Activated naive CD8-positive, alpha-beta T cell treated with anti-CD3 and anti-CD28 coated beads, Interleukin-2, amount 10 ng/mL, durations not matched to agents 7 days and 5 days (primary cell): ENCODE measurements at regions not wholly inside any gene's neighbourhood (a gene's known extent, or its start where the extent isn't known, plus 50 kb on each side); places are given as distances from the start of the nearest gene placed in this dataset.

Source experiments
- ATAC-seq: fragments of 150-1000 bp; cut with Tn5 transposase; one replicate; pipeline ENCODE4 v1.10.0; 2021; ENCODE audit warnings: low read depth, moderate library complexity
- POLR2A ChIA-PET: fragments of 350-600 bp; sonication (Branson Sonifier 250); formaldehyde crosslinking; loops from one replicate; lab custom pipeline; 2021; ENCODE audit warnings: antibody characterized with exemption; lab: Charles Lee
- DNase-seq: peaks from one replicate; pipeline ENCODE4 v3.0.0; 2021
- H3K27ac Mint-ChIP-seq: one replicate; pipeline ENCODE4 v1.8.0; 2022; ENCODE audit warnings: mild to moderate bottlenecking, mixed read lengths
- H3K27me3 Mint-ChIP-seq: one replicate; pipeline ENCODE4 v1.8.0; 2022; ENCODE audit warnings: mild to moderate bottlenecking, moderate library complexity, mixed read lengths
- H3K36me3 Mint-ChIP-seq: one replicate; pipeline ENCODE4 v1.8.0; 2021; ENCODE audit warnings: mild to moderate bottlenecking, mixed read lengths
- H3K4me1 Mint-ChIP-seq: one replicate; pipeline ENCODE4 v1.8.0; 2021; ENCODE audit warnings: mixed read lengths
- H3K4me3 Mint-ChIP-seq: one replicate; pipeline ENCODE4 v1.8.0; 2022; ENCODE audit warnings: mild to moderate bottlenecking, moderate library complexity, mixed read lengths
- H3K9me3 Mint-ChIP-seq: one replicate; pipeline ENCODE4 v1.8.0; 2021; ENCODE audit warnings: mixed read lengths

DNA sequence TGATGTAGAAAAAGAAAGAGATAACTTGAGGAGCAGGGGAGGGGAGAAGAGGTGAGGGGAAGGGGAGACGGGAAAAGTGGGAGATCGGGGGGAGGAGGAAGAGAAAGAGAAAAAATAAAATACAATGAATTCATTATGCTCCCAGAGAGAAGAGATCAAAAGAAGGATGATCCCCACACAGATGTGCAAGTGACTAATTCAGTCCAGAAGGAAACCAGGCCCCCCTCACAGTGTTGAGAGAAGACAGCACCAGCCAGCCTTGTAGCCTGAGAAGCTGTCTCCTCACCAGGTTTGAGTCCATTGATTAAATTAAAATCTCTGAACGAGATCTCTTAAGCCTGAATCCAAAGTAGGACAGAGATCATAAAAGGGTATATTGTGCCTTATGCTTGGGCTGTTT lies 333.7 kb upstream of the NBEA start:
- Mint-ChIP-seq H3K4me3 (no peak overlapping the region), H3K27ac (no peak overlapping the region), H3K27me3 (no peaks in the 10 kb centered on the region), H3K36me3 (no peaks in the 10 kb centered on the region), H3K9me3 (peaks cover 2% of the 10 kb centered on the region), H3K4me1 (no peaks in the 10 kb centered on the region)
- DNase-seq (no peak), ATAC-seq (no peak)
- POLR2A ChIA-PET, result no interaction called here

DNA sequence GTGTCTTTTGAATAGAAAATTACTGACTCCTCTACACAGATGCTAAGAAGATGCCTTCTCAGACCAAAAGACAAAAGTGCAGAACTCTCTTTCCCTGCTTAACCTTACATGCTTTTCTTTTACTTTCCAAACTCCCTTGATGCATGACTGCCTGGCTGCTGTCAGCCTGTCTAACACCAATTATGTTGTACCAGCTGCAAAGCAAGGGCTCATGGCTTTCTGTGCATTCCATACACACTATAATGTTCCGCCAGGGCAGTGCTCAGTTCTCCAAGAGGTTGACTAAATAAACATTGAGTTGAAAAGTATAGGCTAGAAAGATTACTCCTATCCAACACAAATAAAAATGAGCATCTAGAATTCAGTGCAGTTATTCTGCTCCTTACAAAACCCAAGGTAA lies 330.4 kb upstream of the NBEA start:
- peaks cover 4% of the 10 kb centered on the region for H3K9me3 Mint-ChIP-seq
- H3K36me3 Mint-ChIP-seq, result no peaks in the 10 kb centered on the region
- ATAC-seq, result no peak
- POLR2A ChIA-PET, result no interaction called here
- H3K27me3 Mint-ChIP-seq, result peaks cover 3% of the 10 kb centered on the region
- H3K4me1 Mint-ChIP-seq, result no peaks in the 10 kb centered on the region
- H3K27ac Mint-ChIP-seq, result no peak overlapping the region
- no peak overlapping the region for H3K4me3 Mint-ChIP-seq
- DNase-seq, result no peak

DNA sequence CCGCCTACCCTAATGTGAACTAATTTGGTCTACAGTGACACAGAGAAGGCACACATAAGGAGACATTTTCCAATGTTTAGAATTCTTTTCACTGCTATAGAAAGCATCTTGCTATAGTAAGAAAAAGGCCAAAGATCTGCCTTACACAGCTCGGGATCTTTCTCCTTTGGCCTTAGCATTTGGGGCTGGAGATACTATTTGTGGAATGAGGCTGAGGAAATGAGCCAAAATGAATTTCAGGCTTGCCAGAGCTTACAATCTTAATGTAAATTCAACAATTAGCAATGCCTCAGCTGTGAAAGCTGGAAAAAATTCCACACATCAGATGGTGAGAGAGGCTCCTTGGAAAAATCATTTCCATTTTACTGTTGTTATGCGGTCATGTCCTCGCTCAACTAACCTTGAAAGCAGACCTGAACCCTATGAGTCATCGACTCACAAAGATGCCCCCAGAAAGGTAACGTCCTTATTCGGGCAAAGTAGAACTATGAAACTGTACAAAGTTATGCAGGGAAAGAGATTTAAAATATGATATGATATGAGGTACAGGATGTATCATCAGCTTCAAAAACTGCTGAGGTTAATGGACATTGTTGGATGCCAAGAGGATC lies 324.5 kb upstream of the NBEA start:
- Mint-ChIP-seq H3K27me3 (peaks cover 3% of the 10 kb centered on the region), H3K4me3 (no peak overlapping the region), H3K4me1 (no peaks in the 10 kb centered on the region), H3K9me3 (peaks cover 3% of the 10 kb centered on the region), H3K27ac (no peak overlapping the region), H3K36me3 (no peaks in the 10 kb centered on the region)
- ATAC-seq (no peak), DNase-seq (no peak)
- POLR2A ChIA-PET, result no interaction called here

DNA sequence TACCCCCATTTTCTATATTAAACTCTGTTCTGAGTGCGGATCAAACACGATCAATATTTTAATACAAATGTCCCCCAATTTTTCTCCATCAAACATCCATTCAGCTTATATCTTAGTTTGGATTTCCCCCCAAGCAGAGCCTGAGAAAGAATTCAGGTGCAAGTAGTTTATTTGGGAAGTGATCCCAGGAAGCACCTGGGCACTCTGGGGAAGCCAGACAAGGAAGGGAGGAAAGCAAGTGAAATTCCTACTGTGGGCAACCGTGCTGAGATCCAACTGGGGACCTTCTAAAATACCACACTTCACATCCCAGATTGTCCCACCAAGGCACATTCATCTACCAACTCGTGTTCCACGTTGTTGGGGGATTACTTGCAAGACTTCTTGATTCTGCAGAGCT lies 323.4 kb upstream of the NBEA start:
- H3K9me3 Mint-ChIP-seq, result peaks cover 3% of the 10 kb centered on the region

DNA sequence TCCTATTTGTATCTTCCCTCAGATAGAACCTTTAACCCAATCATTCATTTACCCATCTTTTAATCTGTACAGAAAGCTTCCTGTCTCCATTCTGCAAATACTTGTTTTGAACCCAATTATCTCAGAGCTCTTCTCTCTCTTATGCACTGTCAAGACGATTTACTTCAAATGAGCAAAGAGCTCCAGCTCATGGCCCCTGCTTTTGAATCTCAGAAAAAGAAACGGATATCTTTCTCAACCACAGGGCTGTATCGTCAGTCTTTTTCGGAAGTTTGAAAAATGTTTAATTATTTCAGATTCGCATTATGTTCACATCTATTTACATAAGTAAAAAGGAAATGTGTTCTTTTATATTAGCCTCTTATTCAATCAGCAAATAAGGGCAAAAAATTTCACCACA lies 322.7 kb upstream of the NBEA start:
- ATAC-seq (no peak), DNase-seq (no peak)
- no peaks in the 10 kb centered on the region for H3K36me3 Mint-ChIP-seq
- no peaks in the 10 kb centered on the region for H3K4me1 Mint-ChIP-seq
- POLR2A ChIA-PET, result no interaction called here
- peaks cover 3% of the 10 kb centered on the region for H3K9me3 Mint-ChIP-seq
- no peak overlapping the region for H3K27ac Mint-ChIP-seq
- H3K27me3 Mint-ChIP-seq, result peaks cover 3% of the 10 kb centered on the region
- H3K4me3 Mint-ChIP-seq, result no peak overlapping the region

More for the DNA sequence above, 323.4 kb upstream of the NBEA start:
- Mint-ChIP-seq H3K4me1 (no peaks in the 10 kb centered on the region), H3K27ac (no peak overlapping the region), H3K27me3 (peaks cover 3% of the 10 kb centered on the region), H3K36me3 (no peaks in the 10 kb centered on the region), H3K4me3 (no peak overlapping the region)
- no peak for ATAC-seq
- no peak for DNase-seq
- POLR2A ChIA-PET, result no interaction called here

DNA sequence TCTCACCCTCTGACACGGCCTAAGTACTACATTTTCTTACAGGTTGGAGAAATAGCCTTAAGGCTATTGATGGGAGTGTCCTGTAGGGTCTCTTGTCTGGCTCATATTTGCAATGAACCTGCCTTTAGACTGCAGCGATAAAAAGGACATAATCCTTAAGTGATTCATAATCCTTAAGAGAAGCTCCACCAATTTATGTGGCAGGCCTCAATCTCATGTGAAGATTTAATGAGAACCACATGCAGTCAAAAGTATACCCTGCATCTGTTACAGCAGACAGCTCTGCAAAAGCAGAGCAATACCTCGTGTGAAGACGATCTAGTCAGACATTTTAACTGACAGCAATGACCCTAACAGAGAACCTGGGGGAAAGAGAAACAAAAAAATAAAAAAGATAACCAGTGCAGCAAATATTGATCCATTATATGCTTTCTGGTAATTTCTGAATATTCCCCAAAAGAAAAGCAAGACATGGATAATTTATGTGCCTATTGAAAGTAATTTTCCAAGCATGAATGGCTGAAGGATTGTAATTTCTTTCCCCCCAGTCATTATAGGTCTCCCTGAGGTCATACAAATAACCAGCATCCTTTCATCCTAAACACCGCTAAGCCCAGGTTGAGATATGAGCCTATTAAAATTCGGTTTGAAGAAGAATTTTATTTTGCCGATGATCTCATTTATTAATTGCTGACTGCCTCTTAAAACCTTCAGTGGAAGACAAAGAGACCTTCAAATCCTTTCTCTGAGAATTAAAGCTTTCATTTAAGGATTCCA lies 321.8 kb upstream of the NBEA start:
- H3K4me3 Mint-ChIP-seq, result no peak overlapping the region

DNA sequence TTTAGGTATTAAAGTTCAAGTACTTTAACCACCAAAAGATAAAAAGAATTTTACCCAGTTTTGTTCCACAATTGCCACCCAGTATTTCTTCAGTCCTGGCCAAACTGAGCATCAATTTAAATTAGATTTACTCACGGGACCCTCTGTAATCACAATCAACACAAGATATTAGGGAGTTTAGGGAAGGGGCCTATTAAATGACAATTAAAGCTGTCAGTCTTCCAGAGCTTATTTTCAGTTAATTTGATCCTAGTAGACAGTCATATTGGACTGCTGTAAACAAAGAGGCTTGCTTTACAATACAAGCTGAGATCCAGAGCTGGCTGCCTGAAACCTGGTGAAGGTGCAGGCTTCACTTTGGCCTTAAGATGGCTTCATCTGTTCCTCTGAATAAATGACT lies 321.2 kb upstream of the NBEA start:
- H3K9me3 Mint-ChIP-seq, result peaks cover 2% of the 10 kb centered on the region
- ATAC-seq, result no peak
- POLR2A ChIA-PET, result no interaction called here
- H3K36me3 Mint-ChIP-seq, result no peaks in the 10 kb centered on the region
- no peaks in the 10 kb centered on the region for H3K4me1 Mint-ChIP-seq
- no peaks in the 10 kb centered on the region for H3K27me3 Mint-ChIP-seq
- H3K27ac Mint-ChIP-seq, result no peak overlapping the region
- no peak overlapping the region for H3K4me3 Mint-ChIP-seq
- no peak for DNase-seq

More for the DNA sequence above, 321.8 kb upstream of the NBEA start:
- POLR2A ChIA-PET, result no interaction called here
- Mint-ChIP-seq H3K27ac (no peak overlapping the region), H3K27me3 (no peaks in the 10 kb centered on the region), H3K9me3 (peaks cover 2% of the 10 kb centered on the region), H3K4me1 (no peaks in the 10 kb centered on the region), H3K36me3 (no peaks in the 10 kb centered on the region)
- no peak for ATAC-seq
- DNase-seq, result no peak

DNA sequence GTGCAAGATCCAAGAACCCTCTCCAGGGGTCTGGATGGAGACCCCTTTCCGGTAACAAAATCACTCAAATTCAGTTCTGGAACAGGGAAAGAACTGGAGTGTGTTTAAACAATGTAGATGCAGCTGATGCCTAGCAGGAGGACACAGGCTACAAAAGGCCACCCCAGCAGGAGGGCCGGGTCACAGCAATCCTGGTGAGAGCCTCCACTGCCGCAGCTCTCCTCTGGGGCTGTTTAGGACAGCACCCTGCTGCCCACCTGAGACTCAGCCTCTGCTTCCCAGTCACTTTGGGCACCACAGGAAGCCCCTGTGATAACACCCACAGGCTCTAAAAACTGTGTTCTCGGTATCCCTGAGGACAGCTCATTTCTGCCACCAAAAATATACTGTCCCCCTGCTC lies 318.7 kb upstream of the NBEA start:
- H3K9me3 Mint-ChIP-seq, result peaks cover 2% of the 10 kb centered on the region
- H3K36me3 Mint-ChIP-seq, result no peaks in the 10 kb centered on the region
- no peak overlapping the region for H3K27ac Mint-ChIP-seq
- POLR2A ChIA-PET, result no interaction called here
- no peaks in the 10 kb centered on the region for H3K4me1 Mint-ChIP-seq
- peaks cover 2% of the 10 kb centered on the region for H3K27me3 Mint-ChIP-seq
- no peak for DNase-seq
- no peak overlapping the region for H3K4me3 Mint-ChIP-seq
- ATAC-seq, result no peak

DNA sequence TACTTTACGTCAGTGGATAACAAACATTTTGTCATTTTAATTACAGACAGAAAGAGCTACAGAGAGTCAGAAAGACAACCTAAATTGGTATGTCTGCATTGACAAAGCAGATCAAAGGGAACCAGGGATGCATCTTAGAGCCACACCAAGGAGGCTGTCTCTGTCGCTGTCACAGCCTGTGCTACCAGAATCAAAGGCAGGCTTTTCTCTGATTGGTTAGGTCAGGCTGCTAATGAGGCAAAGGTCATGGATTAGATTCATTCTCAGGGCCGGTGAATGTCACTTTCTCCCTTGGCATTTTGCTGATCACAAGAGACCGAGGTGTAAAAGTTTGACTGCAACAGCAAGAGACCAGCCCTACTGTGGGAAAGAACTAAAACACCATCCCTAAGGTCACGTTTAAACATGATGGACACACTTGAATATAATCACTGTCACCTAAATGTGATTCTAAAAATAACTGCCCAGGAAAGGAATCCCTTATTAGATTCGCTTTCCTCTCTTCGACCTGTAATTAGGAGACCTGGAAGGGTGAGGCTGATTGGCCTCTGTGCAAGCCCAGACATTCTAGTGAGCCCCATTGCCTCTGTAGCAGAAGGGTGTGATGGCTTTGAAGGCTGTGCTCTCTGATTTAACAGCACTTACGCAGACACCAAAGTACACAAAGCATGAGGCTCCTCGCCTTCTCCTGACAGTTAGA lies 314.4 kb upstream of the NBEA start:
- peaks cover 2% of the 10 kb centered on the region for H3K9me3 Mint-ChIP-seq
- DNase-seq (no peak), ATAC-seq (no peak)
- POLR2A ChIA-PET, result no interaction called here
- no peaks in the 10 kb centered on the region for H3K36me3 Mint-ChIP-seq
- no peak overlapping the region for H3K27ac Mint-ChIP-seq
- no peak overlapping the region for H3K4me3 Mint-ChIP-seq
- H3K27me3 Mint-ChIP-seq, result peaks cover 2% of the 10 kb centered on the region
- H3K4me1 Mint-ChIP-seq, result no peaks in the 10 kb centered on the region

DNA sequence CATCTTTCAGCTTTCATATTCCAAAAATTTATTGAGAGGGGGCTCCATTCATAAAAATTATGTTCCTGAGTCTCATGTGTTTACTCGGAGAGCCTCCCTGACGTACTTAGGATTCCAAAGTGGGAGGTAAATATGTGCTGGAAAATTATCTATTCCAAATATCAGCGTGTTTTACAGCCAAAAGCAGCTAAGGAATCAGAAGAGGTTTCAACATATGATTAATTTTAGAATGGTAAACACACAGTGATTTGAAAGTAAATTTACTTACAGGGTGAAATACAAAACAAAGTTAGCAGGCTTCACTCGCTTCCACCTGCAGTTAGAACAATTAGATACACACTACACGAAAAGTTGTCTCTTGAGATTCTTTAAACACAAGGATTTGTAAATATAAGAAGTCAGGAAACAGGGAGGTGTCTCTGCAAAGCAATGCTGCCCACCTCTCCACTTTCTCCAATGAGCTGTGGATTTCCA lies 313.8 kb upstream of the NBEA start:
- no peak overlapping the region for H3K4me3 Mint-ChIP-seq
- no peak overlapping the region for H3K27ac Mint-ChIP-seq
- peaks cover 2% of the 10 kb centered on the region for H3K27me3 Mint-ChIP-seq
- DNase-seq (no peak), ATAC-seq (no peak)
- POLR2A ChIA-PET, result no interaction called here
- no peaks in the 10 kb centered on the region for H3K36me3 Mint-ChIP-seq
- H3K9me3 Mint-ChIP-seq, result peaks cover 2% of the 10 kb centered on the region
- H3K4me1 Mint-ChIP-seq, result no peaks in the 10 kb centered on the region

DNA sequence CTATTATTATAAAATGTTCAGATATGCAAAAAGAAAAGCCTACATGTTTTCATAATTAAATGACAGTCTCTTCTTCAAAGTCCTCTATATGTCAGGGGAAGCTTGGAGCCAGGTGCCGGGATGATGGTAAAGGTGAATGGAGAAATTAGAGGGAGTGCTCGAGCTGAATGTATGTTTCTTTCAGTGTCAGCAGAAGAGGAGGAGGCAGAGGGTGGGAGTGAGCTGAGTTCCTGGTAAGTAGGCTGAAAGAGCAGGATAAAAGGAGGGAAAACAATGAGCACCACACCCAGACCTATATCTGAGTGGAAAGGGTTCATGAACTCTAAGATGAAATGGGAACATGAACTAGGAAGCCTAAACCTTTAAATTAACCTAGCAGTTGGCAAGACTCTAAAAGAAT lies 307.6 kb upstream of the NBEA start:
- peaks cover 7% of the 10 kb centered on the region for H3K9me3 Mint-ChIP-seq
- H3K27ac Mint-ChIP-seq, result no peak overlapping the region
- H3K36me3 Mint-ChIP-seq, result no peaks in the 10 kb centered on the region
- DNase-seq (no peak), ATAC-seq (no peak)
- no peaks in the 10 kb centered on the region for H3K27me3 Mint-ChIP-seq
- no peak overlapping the region for H3K4me3 Mint-ChIP-seq
- H3K4me1 Mint-ChIP-seq, result no peaks in the 10 kb centered on the region
- POLR2A ChIA-PET, result no interaction called here

DNA sequence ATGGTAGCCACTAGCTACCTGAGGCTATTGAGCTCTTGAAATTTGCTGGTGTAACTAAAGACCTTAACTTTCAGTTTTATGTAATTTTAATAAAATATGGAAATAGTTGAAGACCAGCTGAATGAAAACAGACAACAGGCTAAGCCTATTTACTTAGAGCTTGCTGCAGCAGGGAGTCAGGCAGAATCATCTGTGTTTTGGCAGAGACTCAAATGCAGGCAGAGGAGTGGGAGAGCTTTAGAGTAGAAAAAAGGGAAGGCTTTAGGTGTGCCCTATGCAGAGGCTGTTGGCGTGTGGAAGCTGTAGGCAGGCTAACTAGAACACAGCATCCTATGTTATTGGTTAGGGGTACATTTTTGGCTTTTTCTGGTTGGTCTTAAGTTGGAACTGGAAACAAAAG lies 304.9 kb upstream of the NBEA start:
- Mint-ChIP-seq H3K27ac (no peak overlapping the region), H3K27me3 (no peaks in the 10 kb centered on the region), H3K4me1 (no peaks in the 10 kb centered on the region), H3K36me3 (no peaks in the 10 kb centered on the region), H3K4me3 (no peak overlapping the region), H3K9me3 (peaks cover 7% of the 10 kb centered on the region)
- DNase-seq (no peak), ATAC-seq (no peak)
- POLR2A ChIA-PET, result no interaction called here

DNA sequence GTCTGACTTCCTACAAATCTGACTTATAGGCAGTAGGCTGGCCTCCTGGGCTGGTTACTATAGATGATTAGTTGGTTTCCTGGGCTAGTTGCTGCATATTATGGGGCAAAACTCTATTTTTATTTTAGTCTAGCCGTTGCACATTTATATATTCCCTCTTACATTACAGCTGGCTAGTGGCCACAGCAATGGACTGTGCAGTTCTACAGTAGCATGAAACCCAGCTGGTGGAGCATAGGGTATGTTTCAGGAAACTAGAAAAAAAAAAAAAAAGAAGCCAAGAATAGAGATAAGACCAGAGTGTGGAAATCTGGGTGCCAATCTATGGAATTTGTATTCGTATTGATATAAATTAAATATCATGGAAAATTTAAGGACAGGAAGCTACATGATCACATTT lies 304.4 kb upstream of the NBEA start:
- ATAC-seq (no peak), DNase-seq (no peak)
- no peaks in the 10 kb centered on the region for H3K36me3 Mint-ChIP-seq
- POLR2A ChIA-PET, result no interaction called here
- no peaks in the 10 kb centered on the region for H3K4me1 Mint-ChIP-seq
- H3K27me3 Mint-ChIP-seq, result no peaks in the 10 kb centered on the region
- no peak overlapping the region for H3K4me3 Mint-ChIP-seq
- no peak overlapping the region for H3K27ac Mint-ChIP-seq
- H3K9me3 Mint-ChIP-seq, result peaks cover 7% of the 10 kb centered on the region

DNA sequence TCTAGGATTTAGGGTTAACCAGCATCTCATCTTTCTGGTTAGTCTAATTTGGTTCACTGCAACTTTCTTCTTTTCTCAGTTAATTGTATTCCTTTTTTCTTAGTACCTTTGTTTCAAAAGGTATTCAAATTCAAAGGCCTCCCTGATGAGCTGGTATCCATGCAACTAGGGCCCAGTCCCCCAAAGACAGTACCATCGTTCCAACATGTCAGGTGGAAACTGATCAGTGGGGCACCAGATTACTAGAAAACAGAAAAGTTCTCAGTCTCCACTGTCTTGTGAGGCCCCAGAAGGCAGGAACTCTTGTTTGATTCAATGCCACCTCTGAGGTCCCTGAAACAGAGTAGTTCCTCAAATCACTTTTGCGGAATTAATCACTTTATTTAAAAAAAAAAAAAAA lies 303.2 kb upstream of the NBEA start:
- Mint-ChIP-seq H3K9me3 (peaks cover 6% of the 10 kb centered on the region), H3K4me1 (no peaks in the 10 kb centered on the region), H3K36me3 (no peaks in the 10 kb centered on the region), H3K27me3 (no peaks in the 10 kb centered on the region), H3K27ac (no peak overlapping the region), H3K4me3 (no peak overlapping the region)
- POLR2A ChIA-PET, result no interaction called here
- DNase-seq (no peak), ATAC-seq (no peak)
